Loucy (cell line): ENCODE measurements at regions not wholly inside any gene's neighbourhood (a gene's known extent, or its start where the extent isn't known, plus 50 kb on each side); places are given as distances from the start of the nearest gene placed in this dataset.

Experiments
- H2AFZ ChIP-seq: fragments of 200-600 bp; sonication (generic); 2 replicates; pipeline ENCODE4 v1.6.0; 2016; ENCODE audit warnings: antibody characterized with exemption, mild to moderate bottlenecking, low read length, moderate library complexity
- H3F3A ChIP-seq: fragments of 200-600 bp; 2 replicates; pipeline ENCODE4 v1.6.0; 2016; ENCODE audit warnings: antibody characterized with exemption, low read depth, mild to moderate bottlenecking
- H3K27me3 ChIP-seq: fragments of 200-600 bp; sonication (generic); 2 replicates; pipeline ENCODE4 v1.6.1; 2014; ENCODE audit warnings: low read length, mild to moderate bottlenecking; ENCODE audit not compliant: insufficient read depth, poor library complexity, severe bottlenecking
- H3K36me3 ChIP-seq: fragments of 200-600 bp; sonication (generic); 2 replicates; pipeline ENCODE4 v1.6.1; 2016; ENCODE audit warnings: low read length; ENCODE audit not compliant: insufficient read depth
- H3K4me1 ChIP-seq: fragments of 200-600 bp; sonication (generic); 2 replicates; pipeline ENCODE4 v1.5.1; 2014; ENCODE audit warnings: low read length, mild to moderate bottlenecking; ENCODE audit not compliant: insufficient read depth, poor library complexity, severe bottlenecking
- H3K4me2 ChIP-seq: fragments of 200-600 bp; sonication (generic); 2 replicates; pipeline ENCODE4 v1.6.0; 2014; ENCODE audit warnings: antibody characterized with exemption, low read length, low read depth, mild to moderate bottlenecking; ENCODE audit not compliant: poor library complexity, severe bottlenecking
- H3K4me3 ChIP-seq: fragments of 200-600 bp; sonication (generic); 2 replicates; pipeline ENCODE4 v1.5.1; 2014; ENCODE audit warnings: low read length, mild to moderate bottlenecking, mixed read lengths; ENCODE audit not compliant: poor library complexity, severe bottlenecking
- H3K79me2 ChIP-seq: fragments of 200-600 bp; sonication (generic); 2 replicates; pipeline ENCODE4 v1.6.1; 2014; ENCODE audit warnings: low read length; ENCODE audit not compliant: insufficient read depth
- H3K9ac ChIP-seq: fragments of 200-600 bp; sonication (generic); 2 replicates; pipeline ENCODE4 v1.6.0; 2014; ENCODE audit warnings: mild to moderate bottlenecking, low read depth, low read length, moderate library complexity; ENCODE audit not compliant: poor library complexity, severe bottlenecking
- H3K9me2 ChIP-seq: fragments of 200-600 bp; sonication (generic); replicated peaks from 2 replicates; pipeline ENCODE4 v1.6.1; 2016; ENCODE audit warnings: low read depth, low read length, mixed read lengths
- H3K9me3 ChIP-seq: fragments of 200-600 bp; sonication (generic); 2 replicates; pipeline ENCODE4 v1.6.1; 2014; ENCODE audit warnings: mild to moderate bottlenecking, antibody characterized with exemption, low read length, low read depth; ENCODE audit not compliant: insufficient read depth
- H4K20me1 ChIP-seq: fragments of 200-600 bp; sonication (generic); 2 replicates; pipeline ENCODE4 v1.6.0; 2014; ENCODE audit warnings: antibody characterized with exemption, low read length, mild to moderate bottlenecking; ENCODE audit not compliant: insufficient read depth, poor library complexity, severe bottlenecking
- EZH2phosphoT487 ChIP-seq: fragments of 200-600 bp; IDR thresholded peaks from 2 replicates; pipeline ENCODE4 v1.6.1; 2018; ENCODE audit warnings: antibody characterized with exemption, mild to moderate bottlenecking, moderate library complexity, borderline replicate concordance
- TF ChIP-seq, protein P1 (sequence below): fragments of 200-600 bp; sonication (generic); conservative IDR thresholded peaks from 2 replicates; pipeline ENCODE4 v1.5.1; 2014; ENCODE audit warnings: mild to moderate bottlenecking, antibody characterized with exemption, low read length

DNA sequence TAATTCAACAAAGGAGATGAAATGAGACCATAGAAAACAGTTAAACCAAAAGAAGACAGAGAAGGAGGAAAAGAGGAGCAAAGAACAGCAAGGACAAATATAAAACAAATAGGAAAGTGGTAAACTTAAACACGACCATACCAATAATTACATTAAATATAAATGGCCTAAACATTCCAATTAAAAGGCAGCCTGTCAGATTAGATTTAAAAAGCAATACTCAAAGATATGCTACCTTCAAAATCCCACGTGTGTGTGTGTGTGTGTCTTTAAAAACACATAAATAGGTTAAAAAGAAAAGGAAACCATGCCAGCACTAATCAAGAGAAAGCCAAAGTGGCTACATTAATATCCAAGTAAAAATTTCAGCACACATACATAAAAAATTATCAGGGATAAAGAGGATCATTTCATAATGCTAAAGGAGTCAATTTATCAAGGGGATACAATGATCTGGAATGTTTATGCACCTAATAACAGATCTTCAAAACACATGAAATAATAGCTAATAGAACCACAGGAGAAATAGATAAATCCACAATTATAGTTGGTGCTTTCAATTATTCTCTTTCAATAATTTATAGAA is 355.7 kb upstream of the POU3F1 start:
- H3K79me2 ChIP-seq = no peaks in the 10 kb centered on the region
- TF ChIP-seq, protein P1, sequence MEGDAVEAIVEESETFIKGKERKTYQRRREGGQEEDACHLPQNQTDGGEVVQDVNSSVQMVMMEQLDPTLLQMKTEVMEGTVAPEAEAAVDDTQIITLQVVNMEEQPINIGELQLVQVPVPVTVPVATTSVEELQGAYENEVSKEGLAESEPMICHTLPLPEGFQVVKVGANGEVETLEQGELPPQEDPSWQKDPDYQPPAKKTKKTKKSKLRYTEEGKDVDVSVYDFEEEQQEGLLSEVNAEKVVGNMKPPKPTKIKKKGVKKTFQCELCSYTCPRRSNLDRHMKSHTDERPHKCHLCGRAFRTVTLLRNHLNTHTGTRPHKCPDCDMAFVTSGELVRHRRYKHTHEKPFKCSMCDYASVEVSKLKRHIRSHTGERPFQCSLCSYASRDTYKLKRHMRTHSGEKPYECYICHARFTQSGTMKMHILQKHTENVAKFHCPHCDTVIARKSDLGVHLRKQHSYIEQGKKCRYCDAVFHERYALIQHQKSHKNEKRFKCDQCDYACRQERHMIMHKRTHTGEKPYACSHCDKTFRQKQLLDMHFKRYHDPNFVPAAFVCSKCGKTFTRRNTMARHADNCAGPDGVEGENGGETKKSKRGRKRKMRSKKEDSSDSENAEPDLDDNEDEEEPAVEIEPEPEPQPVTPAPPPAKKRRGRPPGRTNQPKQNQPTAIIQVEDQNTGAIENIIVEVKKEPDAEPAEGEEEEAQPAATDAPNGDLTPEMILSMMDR = no peak
- TF ChIP-seq EZH2phosphoT487 = no peak
- no peaks in the 10 kb centered on the region for H3K36me3 ChIP-seq
- H3K27me3 ChIP-seq = no peaks in the 10 kb centered on the region
- no peaks in the 10 kb centered on the region for H3K4me1 ChIP-seq
- no peaks in the 10 kb centered on the region for H4K20me1 ChIP-seq
- H3K4me2 ChIP-seq = no peak overlapping the region
- no peaks in the 10 kb centered on the region for H3K9me3 ChIP-seq
- no peaks in the 10 kb centered on the region for H3K9me2 ChIP-seq
- H2AFZ ChIP-seq = no peak overlapping the region
- no peaks in the 10 kb centered on the region for H3F3A ChIP-seq
- H3K4me3 ChIP-seq = no peak overlapping the region
- no peak overlapping the region for H3K9ac ChIP-seq

DNA sequence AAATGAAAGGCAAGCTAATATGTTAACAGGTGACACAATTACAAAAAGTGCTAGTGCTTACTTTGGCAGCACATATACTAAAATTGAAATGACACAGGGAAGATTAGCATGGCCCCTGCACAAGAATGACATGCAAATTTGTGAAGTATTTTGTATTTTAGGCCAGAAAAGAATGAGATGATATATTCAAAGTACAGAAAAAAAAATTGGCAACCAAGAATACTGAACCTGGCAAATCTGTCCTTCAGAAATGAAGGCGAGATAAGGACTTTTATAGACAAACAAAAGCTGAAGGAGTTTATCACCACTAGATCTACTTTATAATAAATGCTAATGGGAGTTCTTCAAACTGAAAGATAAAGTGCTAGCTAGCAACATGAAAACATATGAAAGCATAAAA is 350.0 kb upstream of the POU3F1 start:
- Histone ChIP-seq H3K36me3 (no peaks in the 10 kb centered on the region), H3K9me2 (no peaks in the 10 kb centered on the region), H3K4me3 (no peak overlapping the region), H3K27me3 (no peaks in the 10 kb centered on the region), H3K4me2 (no peak overlapping the region), H3K4me1 (no peaks in the 10 kb centered on the region), H3K9ac (no peak overlapping the region), H3K79me2 (no peaks in the 10 kb centered on the region), H2AFZ (no peak overlapping the region), H4K20me1 (no peaks in the 10 kb centered on the region), H3F3A (no peaks in the 10 kb centered on the region), H3K9me3 (no peaks in the 10 kb centered on the region)
- TF ChIP-seq, protein P1 = no peak
- no peak for TF ChIP-seq EZH2phosphoT487

DNA sequence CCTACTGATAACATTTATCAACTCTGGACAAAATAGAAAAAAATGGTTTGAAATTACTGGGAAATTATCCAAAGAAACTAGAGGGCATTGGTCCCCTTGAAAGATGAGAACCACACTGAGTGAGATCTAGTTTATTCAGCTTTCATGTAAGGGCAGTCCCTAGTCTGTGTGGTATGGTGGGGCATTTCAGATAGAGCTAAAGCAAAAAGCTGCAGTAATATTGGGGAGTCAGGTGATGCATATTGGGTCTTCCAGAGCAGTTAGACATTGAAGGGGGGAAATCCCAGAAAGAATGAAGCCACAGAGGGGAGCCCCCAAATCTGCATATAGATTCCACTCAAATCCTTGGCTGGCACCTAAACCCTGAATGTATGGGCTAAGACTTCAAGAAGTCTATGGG is 347.7 kb upstream of the POU3F1 start:
- Histone ChIP-seq H3K9me3 (no peaks in the 10 kb centered on the region), H3K4me1 (no peaks in the 10 kb centered on the region)
- TF ChIP-seq, protein P1 = no peak
- no peak for TF ChIP-seq EZH2phosphoT487

More for the DNA sequence above, 347.7 kb upstream of the POU3F1 start:
- Histone ChIP-seq H3F3A (no peaks in the 10 kb centered on the region), H3K27me3 (no peaks in the 10 kb centered on the region), H3K79me2 (no peaks in the 10 kb centered on the region), H3K36me3 (no peaks in the 10 kb centered on the region), H3K4me3 (no peak overlapping the region), H3K9ac (no peak overlapping the region), H3K4me2 (no peak overlapping the region), H4K20me1 (no peaks in the 10 kb centered on the region), H2AFZ (no peak overlapping the region), H3K9me2 (no peaks in the 10 kb centered on the region)
